ENCODE measurements at regions not wholly inside any gene's neighbourhood (a gene's known extent, or its start where the extent isn't known, plus 50 kb on each side); places are given as distances from the start of the nearest gene placed in this dataset.

GRCh38 chr12:118493962-118494361 is 117.6 kb downstream of the SUDS3 start (continued):
- TF ChIP-seq ZNF462 (CRISPR knock-in tag; IDR thresholded peaks at IDR 0.05) (no peak), POLR2AphosphoS5 (IDR thresholded peaks at IDR 0.05; ENCODE audit: low read depth) (no peak), JUNB (IDR thresholded peaks at IDR 0.05; ENCODE audit: unreplicated experiment) (no peak), CTCF (conservative IDR thresholded peaks at IDR 0.05; ENCODE audit: low read depth in 2 of 2) (no peak), CREB1 (CRISPR knock-in tag; IDR thresholded peaks at IDR 0.05; ENCODE audit: low read depth) (no peak), ZNF331 (CRISPR knock-in tag; IDR thresholded peaks at IDR 0.05; ENCODE audit: low read depth) (no peak)

GRCh38 chr12:118494776-118495175 is 118.4 kb downstream of the SUDS3 start:
- H3K4me1 Mint-ChIP-seq: 0 out of 3 replicates have a peak, but pooled peaks cover 3% of the 10 kb centered on the region
- H3K4me1 ChIP-seq (ENCODE audit: insufficient read depth): no peaks in the 10 kb centered on the region; the same call in 1 of the 2 replicates
- no peak overlapping the region for H3K4me3 ChIP-seq
- TF ChIP-seq STAT1 (IDR thresholded peaks at IDR 0.05; ENCODE audit: unreplicated experiment) (no peak), EZH2phosphoT487 (IDR thresholded peaks at IDR 0.05; ENCODE audit: unreplicated experiment) (no peak), NANOG (IDR thresholded peaks at IDR 0.05; ENCODE audit: borderline replicate concordance) (no peak), CREB1 (CRISPR knock-in tag; IDR thresholded peaks at IDR 0.05; ENCODE audit: low read depth) (no peak), ZNF462 (CRISPR knock-in tag; IDR thresholded peaks at IDR 0.05) (no peak), POLR2AphosphoS5 (IDR thresholded peaks at IDR 0.05; ENCODE audit: low read depth) (no peak)

More at GRCh38 chr12:118494776-118495175, 118.4 kb downstream of the SUDS3 start:
- Mint-ChIP-seq H3K4me3 (no peak overlapping the region), H3K27me3 (ENCODE audit: insufficient read depth, low read depth, poor library complexity) (peaks cover 5% of the 10 kb centered on the region), H3K27ac (no peak overlapping the region), H3K9me3 (no peaks in the 10 kb centered on the region), H3K36me3 (ENCODE audit: low read depth) (no peaks in the 10 kb centered on the region)
- Histone ChIP-seq H3K36me3 (ENCODE audit: insufficient read depth) (no peaks in the 10 kb centered on the region), H3K9me2 (ENCODE audit: insufficient read depth) (no peaks in the 10 kb centered on the region), H3K27ac (ENCODE audit: low read depth) (no peak overlapping the region), H3F3A (replicated peaks; ENCODE audit: low read depth) (no peaks in the 10 kb centered on the region), H3K79me2 (replicated peaks; ENCODE audit: insufficient read depth) (no peaks in the 10 kb centered on the region), H2AFZ (no peak overlapping the region), H4K20me1 (replicated peaks; ENCODE audit: insufficient read depth) (no peaks in the 10 kb centered on the region), H3K4me2 (no peak overlapping the region), H3K27me3 (ENCODE audit: insufficient read depth) (no peaks in the 10 kb centered on the region)
- DNase-seq (ENCODE audit: low spot score): no peak
- ATAC-seq: no peak

Data from GM23338 (cell line).